ENCODE measurements at regions not wholly inside any gene's neighbourhood (a gene's known extent, or its start where the extent isn't known, plus 50 kb on each side); places are given as distances from the start of the nearest gene placed in this dataset.
"Not testable (repeated sequence)": the region's sequence is repeated elsewhere in the genome, so short reads cannot be mapped to it uniquely, and the experiment has no call there.

- no peak for DNase-seq (ENCODE audit: low read depth in 2 of 2)
Observed at GRCh38 chr13:37302686-37303085, 197.2 kb upstream of the CSNK1A1L start.

- DNase-seq (ENCODE audit: low read depth in 2 of 2), result peak in 1 of 2 donors; percentile 85
Observed at GRCh38 chr13:37295573-37295972, 190.1 kb upstream of the CSNK1A1L start.

GRCh38 chr13:37295071-37295470 is 189.6 kb upstream of the CSNK1A1L start:
- DNase-seq (ENCODE audit: low read depth in 2 of 2), result peak; percentile 27 to 99

GRCh38 chr13:37294472-37294871 is 189.0 kb upstream of the CSNK1A1L start:
- DNase-seq (ENCODE audit: low read depth in 2 of 2), result no peak

DNA sequence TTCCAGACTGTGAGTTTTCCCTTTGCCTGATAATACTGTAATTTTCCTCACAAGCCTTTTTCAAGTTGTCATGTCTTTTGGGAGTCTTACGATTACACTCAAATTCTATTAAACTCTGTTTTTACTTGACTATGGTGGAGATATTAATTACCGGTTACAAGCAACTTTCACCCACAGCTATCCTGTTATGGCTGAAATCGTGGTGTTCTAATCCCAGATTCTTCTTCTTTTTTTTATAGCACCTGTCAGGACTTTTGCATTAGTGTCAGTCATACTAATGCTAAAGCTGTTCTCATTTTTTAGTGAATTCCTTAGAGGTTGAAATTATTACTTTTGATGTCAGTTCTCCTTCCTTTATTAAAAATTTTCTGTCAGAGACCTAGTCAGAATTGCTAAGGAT is 187.8 kb upstream of the CSNK1A1L start:
- DNase-seq (ENCODE audit: low read depth in 2 of 2), result no peak

DNA sequence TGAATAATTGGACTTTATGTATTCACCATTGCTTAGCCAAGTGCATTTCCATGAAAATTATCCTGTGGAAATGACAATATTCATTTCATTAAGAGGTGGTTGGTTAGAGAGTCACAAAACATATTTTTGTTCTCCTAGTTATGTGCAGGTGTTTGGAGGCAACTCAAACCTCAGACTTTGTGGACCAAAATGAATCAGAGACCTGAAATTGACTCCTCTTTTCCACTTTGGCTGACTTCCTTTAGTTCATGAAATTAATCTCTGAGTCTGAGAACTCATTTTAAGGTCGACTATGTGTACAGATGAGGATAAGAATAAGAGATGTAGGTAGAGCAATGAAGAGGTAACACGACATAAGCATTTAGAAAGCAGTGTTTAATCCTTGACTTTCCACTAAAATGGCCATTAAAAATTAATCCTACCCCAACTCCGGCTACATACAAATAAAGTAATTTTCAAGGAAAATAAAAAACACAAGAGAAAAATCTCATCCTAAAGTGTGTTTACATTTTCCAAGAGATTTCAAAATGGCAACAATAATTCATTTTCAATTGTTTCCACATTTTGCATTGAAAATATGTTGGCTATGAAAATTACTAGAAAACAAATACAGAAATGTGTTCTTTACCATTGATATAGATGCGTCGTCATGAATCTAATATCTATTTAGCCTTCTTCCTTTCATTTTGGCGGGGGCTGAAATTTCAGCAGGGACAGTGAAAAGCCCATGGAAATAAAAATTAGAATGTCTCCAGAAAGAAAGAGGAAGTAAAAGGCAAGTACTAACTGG is 185.4 kb upstream of the CSNK1A1L start:
- DNase-seq (ENCODE audit: low read depth in 2 of 2), result no peak

GRCh38 chr13:37289212-37289935 is 183.9 kb upstream of the CSNK1A1L start:
- DNase-seq (ENCODE audit: low read depth in 2 of 2), result peak in 1 of 2 donors; percentile 40

- peak; percentile 80 to 94 for DNase-seq (ENCODE audit: low read depth in 2 of 2)
Observed at GRCh38 chr13:37288057-37288720, 182.7 kb upstream of the CSNK1A1L start.

GRCh38 chr13:37280231-37280630 is 174.8 kb upstream of the CSNK1A1L start:
- not testable (repeated sequence) for DNase-seq (ENCODE audit: low read depth in 2 of 2)

DNA sequence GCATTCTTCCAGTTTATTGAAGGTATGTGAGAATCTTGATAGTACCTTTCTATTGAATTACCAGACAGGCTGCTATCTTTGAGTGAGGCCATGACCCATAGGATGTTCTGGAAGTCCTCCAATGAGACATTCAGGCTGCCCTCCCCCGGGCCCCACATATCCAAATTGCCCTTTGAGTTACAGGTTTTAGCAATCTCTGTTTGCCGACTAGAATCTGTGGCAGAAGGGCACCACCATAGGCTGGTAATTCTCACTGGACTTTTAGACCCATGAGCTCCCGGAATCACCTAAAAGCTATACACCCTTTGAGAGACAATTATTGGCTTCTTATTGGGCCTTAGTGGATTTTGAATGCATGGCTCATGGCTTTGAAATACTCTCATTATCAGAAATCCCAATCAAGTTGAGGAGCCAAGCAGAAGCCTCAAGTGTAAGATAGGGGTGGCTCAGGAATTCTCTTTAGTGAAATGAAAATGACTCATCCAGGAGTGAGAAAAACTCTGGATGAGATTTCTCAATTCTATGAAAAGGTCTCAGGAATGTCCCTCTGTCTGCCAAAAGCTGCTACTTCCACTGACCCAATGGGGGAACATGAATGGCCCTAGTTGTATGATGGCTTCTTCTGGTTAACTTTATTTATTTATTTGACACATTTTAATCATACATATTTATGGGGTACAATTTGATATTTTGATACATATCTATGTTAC is 172.1 kb upstream of the CSNK1A1L start:
- DNase-seq (ENCODE audit: low read depth in 2 of 2), result no peak

- DNase-seq (ENCODE audit: low read depth in 2 of 2), result no peak
Observed at GRCh38 chr13:37277007-37277406, 171.5 kb upstream of the CSNK1A1L start.

- no peak for DNase-seq (ENCODE audit: low read depth in 2 of 2)
Observed at GRCh38 chr13:37274569-37275497, 169.4 kb upstream of the CSNK1A1L start.

DNA sequence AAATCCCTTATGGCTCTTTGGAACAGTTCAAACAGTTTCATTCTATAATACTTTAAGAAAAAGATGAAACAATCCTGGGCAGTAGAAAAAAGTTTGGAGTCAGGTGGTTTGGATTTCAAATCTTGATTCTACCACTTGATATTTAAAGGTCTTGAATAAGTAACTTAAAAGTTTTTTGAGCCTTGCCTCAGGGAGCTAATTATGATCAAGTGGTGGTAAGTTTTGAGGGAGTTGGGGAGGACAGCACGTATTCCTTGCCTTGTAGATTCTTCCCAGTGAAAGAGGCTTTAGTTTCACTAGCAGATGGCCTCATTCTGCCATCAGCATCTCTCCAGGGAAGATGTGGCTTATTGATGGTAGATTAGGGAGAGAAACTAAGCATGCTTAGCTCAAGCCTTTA is 168.4 kb upstream of the CSNK1A1L start:
- DNase-seq (ENCODE audit: low read depth in 2 of 2), result no peak

DNA sequence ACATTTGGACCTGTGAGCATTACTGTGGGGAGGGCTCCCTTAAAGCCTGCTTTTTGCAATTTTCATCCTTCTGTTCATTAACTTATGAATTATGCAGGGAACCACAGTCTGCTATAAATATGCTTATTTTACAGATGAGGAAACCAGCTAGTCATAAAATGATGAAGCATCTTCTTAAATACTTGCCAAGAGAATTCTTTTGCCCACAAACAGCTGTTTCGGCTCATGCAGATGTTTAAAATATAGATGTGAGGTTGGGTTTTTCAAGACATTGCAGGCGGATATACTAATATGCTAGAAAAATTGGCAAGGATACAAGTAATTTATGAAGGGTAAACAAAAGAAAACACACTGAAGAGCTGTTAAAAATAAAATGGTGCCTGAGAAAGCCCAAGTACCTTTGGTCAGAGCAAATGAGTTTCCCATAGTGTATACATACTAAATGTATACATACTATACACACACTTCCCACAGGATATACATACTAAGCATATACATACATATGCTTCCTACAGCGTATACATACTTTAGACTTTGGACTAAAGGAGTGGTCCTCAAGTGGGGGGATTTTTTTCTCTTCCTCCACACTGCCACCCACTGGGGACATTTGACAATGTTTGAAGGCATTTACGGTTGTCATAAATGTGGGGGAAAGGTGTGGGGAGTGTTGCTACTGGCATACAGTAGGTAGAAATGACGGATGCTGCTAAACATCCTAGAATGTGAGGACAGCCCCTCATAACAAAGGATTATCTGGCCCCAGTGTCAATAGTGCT is 164.9 kb upstream of the CSNK1A1L start:
- DNase-seq (ENCODE audit: low read depth in 2 of 2), result no peak

- no peak for DNase-seq (ENCODE audit: low read depth in 2 of 2)
Observed at GRCh38 chr13:37263871-37264270, 158.4 kb upstream of the CSNK1A1L start.

- DNase-seq (ENCODE audit: low read depth in 2 of 2), result no peak
Observed at GRCh38 chr13:37257706-37258105, 152.2 kb upstream of the CSNK1A1L start.

DNA sequence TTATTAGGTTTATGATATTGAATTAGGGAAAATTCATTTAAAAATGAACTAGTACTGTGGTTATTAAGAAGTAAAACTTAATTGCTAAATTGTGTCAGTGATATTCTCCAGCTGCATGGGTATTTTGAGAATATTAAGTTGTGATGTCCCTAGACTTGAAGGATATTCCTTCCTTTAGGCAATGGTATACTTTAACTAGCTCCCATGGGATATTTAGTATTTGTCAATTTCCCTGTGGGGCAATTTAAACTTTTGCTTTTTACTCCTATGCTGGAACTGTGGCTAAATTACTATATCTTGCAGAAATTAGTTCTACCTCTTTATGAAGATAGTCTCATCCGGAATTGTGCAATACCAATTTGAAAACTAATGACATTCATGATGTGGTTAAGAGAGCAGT is 151.6 kb upstream of the CSNK1A1L start:
- no peak for DNase-seq (ENCODE audit: low read depth in 2 of 2)

GRCh38 chr13:37241786-37242185 is 136.3 kb upstream of the CSNK1A1L start:
- DNase-seq (ENCODE audit: low read depth in 2 of 2), result no peak

DNA sequence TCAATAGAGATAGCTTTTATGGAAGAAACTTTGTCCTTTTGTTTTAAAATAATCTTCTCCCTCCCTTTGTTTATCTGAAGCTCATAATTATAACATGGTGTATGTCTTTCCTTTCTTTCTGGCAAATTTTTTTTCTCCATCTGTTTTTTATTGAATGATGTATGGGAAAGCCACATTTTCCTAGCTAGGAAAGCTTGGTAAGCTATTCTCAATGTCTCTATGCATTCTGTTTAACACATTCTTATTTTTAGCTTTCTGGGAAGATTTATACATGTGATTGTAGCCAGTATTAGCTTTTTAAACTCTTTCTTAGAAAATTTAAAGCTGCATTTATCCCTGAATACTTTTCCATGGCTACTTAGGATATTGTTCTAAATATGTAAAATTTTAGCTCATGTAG is 124.9 kb upstream of the CSNK1A1L start:
- DNase-seq (ENCODE audit: low read depth in 2 of 2), result no peak

- DNase-seq (ENCODE audit: low read depth in 2 of 2), result no peak
Observed at GRCh38 chr13:37229931-37230330, 124.5 kb upstream of the CSNK1A1L start.

Data from lung microvascular endothelial cell (primary cell).